Osteoblast (primary cell): ENCODE measurements at regions not wholly inside any gene's neighbourhood (a gene's known extent, or its start where the extent isn't known, plus 50 kb on each side); places are given as distances from the start of the nearest gene placed in this dataset.
"Not testable (repeated sequence)": the region's sequence is repeated elsewhere in the genome, so short reads cannot be mapped to it uniquely, and the experiment has no call there.

Experiments
- DNase-seq: peaks from one replicate; pipeline ENCODE4 v3.0.0; 2011; ENCODE audit warnings: low spot score, mixed read lengths; ENCODE audit not compliant: insufficient read length; ENCODE audit errors: missing footprints
- H2AFZ ChIP-seq: 2 replicates; pipeline ENCODE4 v1.6.0; 2011; ENCODE audit warnings: mild to moderate bottlenecking, low read length
- H3K27ac ChIP-seq: 2 replicates; pipeline ENCODE4 v1.5.1; 2011; ENCODE audit warnings: mild to moderate bottlenecking, low read depth, low read length, moderate library complexity
- H3K27me3 ChIP-seq: 2 replicates; pipeline ENCODE4 v1.6.0; 2012; ENCODE audit warnings: mild to moderate bottlenecking, control low read depth, inconsistent platforms, low read length, moderate library complexity; ENCODE audit not compliant: insufficient read depth
- H3K36me3 ChIP-seq: 2 replicates; pipeline ENCODE4 v1.5.1; 2011; ENCODE audit warnings: mild to moderate bottlenecking, low read length, control low read depth, moderate library complexity; ENCODE audit not compliant: insufficient read depth
- H3K4me1 ChIP-seq: 2 replicates; pipeline ENCODE4 v1.5.1; 2011; ENCODE audit warnings: mild to moderate bottlenecking, low read length, control low read depth, moderate library complexity; ENCODE audit not compliant: insufficient read depth
- H3K4me2 ChIP-seq: 2 replicates; pipeline ENCODE4 v1.6.0; 2011; ENCODE audit warnings: mild to moderate bottlenecking, low read length; ENCODE audit not compliant: insufficient read depth
- H3K4me3 ChIP-seq: fragments of 200-600 bp; sonication (generic); 3 replicates; pipeline ENCODE4 v1.5.1; 2012; ENCODE audit warnings: mild to moderate bottlenecking, low read length, inconsistent platforms; ENCODE audit not compliant: insufficient read depth
- H3K79me2 ChIP-seq: 2 replicates; pipeline ENCODE4 v1.6.0; 2012; ENCODE audit warnings: mild to moderate bottlenecking, low read length, control low read depth, inconsistent platforms; ENCODE audit not compliant: insufficient read depth
- H3K9me3 ChIP-seq: 2 replicates; pipeline ENCODE4 v1.5.1; 2011; ENCODE audit warnings: low read depth, low read length, control low read depth
- H4K20me1 ChIP-seq: 2 replicates; pipeline ENCODE4 v1.6.0; 2012; ENCODE audit warnings: mild to moderate bottlenecking, low read length, control low read depth; ENCODE audit not compliant: insufficient read depth
- CTCF ChIP-seq: IDR thresholded peaks from 2 replicates; pipeline ENCODE4 v1.5.1; 2011; ENCODE audit warnings: mild to moderate bottlenecking, low read depth, low read length, moderate library complexity; ENCODE audit errors: extremely low read depth

GRCh38 chr2:226164512-226164911, 635.1 kb downstream of the IRS1 start:
- H3K4me1 ChIP-seq: no peaks in the 10 kb centered on the region

DNA sequence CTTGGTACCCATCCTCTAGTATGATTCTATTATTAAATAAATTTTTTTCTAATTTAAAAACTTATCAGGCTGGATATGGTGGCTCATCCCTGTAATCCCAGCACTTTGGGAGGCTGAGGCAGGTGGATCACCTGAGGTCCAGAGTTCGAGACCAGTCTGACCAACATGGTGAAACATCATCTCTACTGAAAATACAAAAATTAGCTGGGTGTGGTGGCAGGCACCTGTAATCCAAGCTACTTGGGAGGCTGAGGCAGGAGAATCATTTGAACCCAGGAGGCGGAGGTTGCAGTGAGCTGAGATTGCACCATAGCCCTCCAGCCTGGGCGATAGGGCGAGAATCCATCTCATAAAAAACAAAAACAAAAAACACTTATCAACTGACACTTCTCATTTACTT, 639.0 kb downstream of the IRS1 start:
- H3K27me3 ChIP-seq, DNase-seq: not testable (repeated sequence)

More at GRCh38 chr2:226164512-226164911, 635.1 kb downstream of the IRS1 start:
- H4K20me1 ChIP-seq: no peaks in the 10 kb centered on the region
- no peaks in the 10 kb centered on the region for H3K79me2 ChIP-seq
- H3K27me3 ChIP-seq: no peaks in the 10 kb centered on the region
- no peak overlapping the region for H3K4me2 ChIP-seq
- no peaks in the 10 kb centered on the region for H3K36me3 ChIP-seq
- TF ChIP-seq CTCF: no peak
- no peak overlapping the region for H2AFZ ChIP-seq
- DNase-seq: no peak
- no peak overlapping the region for H3K27ac ChIP-seq
- no peak overlapping the region for H3K4me3 ChIP-seq
- no peaks in the 10 kb centered on the region for H3K9me3 ChIP-seq

GRCh38 chr2:226159875-226160479, 639.6 kb downstream of the IRS1 start:
- Histone ChIP-seq H3K36me3 (no peaks in the 10 kb centered on the region), H3K4me2 (no peak overlapping the region), H3K4me3 (no peak overlapping the region), H3K79me2 (no peaks in the 10 kb centered on the region), H3K27ac (no peak overlapping the region), H3K4me1 (no peaks in the 10 kb centered on the region), H3K27me3 (no peaks in the 10 kb centered on the region), H2AFZ (no peak overlapping the region), H3K9me3 (no peaks in the 10 kb centered on the region), H4K20me1 (no peaks in the 10 kb centered on the region)
- no peak for TF ChIP-seq CTCF
- DNase-seq: no peak

More for the DNA sequence above, 639.0 kb downstream of the IRS1 start:
- not testable (repeated sequence) for H3K4me3 ChIP-seq, H3K4me2 ChIP-seq, H3K79me2 ChIP-seq, H3K9me3 ChIP-seq, H2AFZ ChIP-seq, H3K4me1 ChIP-seq, H3K27ac ChIP-seq, H4K20me1 ChIP-seq, H3K36me3 ChIP-seq

DNA sequence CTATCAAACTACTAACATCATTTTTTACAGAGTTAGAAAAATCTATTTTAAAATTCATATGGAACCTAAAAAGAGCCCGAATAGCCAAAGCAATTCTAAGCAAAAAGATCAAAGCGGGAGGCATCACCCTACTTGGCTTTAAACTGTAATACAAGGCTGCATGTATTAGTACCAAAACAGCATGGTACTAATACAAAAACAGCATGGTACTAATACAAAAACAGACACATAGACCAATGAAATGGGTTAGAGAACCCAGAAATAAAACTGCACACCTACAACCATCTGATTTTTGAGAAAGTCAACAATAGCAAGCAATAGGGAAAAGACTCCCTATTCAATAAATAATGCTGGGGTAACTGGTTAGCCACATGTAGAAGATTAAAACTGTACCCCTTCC, 640.7 kb downstream of the IRS1 start:
- H2AFZ ChIP-seq: no peak overlapping the region
- H3K27ac ChIP-seq: no peak overlapping the region
- no peak for DNase-seq
- H3K4me1 ChIP-seq: no peaks in the 10 kb centered on the region
- H3K36me3 ChIP-seq: no peaks in the 10 kb centered on the region
- H3K4me2 ChIP-seq: no peak overlapping the region
- no peaks in the 10 kb centered on the region for H3K27me3 ChIP-seq
- H3K79me2 ChIP-seq: no peaks in the 10 kb centered on the region
- no peaks in the 10 kb centered on the region for H4K20me1 ChIP-seq
- no peaks in the 10 kb centered on the region for H3K9me3 ChIP-seq
- H3K4me3 ChIP-seq: no peak overlapping the region
- no peak for TF ChIP-seq CTCF
